ENCODE measurements at regions not wholly inside any gene's neighbourhood (a gene's known extent, or its start where the extent isn't known, plus 50 kb on each side); places are given as distances from the start of the nearest gene placed in this dataset.

DNA sequence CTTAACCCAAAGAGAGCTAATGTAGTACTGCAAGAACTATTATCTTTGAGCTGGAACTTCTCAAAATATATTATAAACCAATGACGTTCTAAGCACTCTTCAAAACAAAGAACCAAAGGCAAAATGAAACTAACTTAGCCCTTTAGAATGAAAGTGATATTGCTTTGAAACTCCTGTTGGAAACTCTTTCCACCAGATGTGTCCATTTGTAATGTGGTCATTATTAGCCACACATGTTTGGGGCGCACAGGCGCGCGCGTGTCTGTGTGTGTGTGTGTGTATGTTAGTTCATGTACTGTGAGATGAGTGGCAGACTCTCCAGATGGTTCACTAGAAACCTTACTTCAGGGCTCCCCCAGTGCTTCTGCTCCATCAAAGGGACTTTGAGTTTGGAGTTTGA is 323.4 kb downstream of the BCL11A start:
- DNase-seq = no peak
- TF ChIP-seq, protein P1, sequence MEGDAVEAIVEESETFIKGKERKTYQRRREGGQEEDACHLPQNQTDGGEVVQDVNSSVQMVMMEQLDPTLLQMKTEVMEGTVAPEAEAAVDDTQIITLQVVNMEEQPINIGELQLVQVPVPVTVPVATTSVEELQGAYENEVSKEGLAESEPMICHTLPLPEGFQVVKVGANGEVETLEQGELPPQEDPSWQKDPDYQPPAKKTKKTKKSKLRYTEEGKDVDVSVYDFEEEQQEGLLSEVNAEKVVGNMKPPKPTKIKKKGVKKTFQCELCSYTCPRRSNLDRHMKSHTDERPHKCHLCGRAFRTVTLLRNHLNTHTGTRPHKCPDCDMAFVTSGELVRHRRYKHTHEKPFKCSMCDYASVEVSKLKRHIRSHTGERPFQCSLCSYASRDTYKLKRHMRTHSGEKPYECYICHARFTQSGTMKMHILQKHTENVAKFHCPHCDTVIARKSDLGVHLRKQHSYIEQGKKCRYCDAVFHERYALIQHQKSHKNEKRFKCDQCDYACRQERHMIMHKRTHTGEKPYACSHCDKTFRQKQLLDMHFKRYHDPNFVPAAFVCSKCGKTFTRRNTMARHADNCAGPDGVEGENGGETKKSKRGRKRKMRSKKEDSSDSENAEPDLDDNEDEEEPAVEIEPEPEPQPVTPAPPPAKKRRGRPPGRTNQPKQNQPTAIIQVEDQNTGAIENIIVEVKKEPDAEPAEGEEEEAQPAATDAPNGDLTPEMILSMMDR (IDR thresholded peaks at IDR 0.05) = no peak
- no peaks in the 10 kb centered on the region for H3K4me1 ChIP-seq
- no peaks in the 10 kb centered on the region for H3K36me3 ChIP-seq
- peaks cover 18% of the 10 kb centered on the region for H3K9me3 ChIP-seq
- ATAC-seq = no peak
- no peak overlapping the region for H3K27ac ChIP-seq
- H3K4me3 ChIP-seq = no peak overlapping the region
- no peaks in the 10 kb centered on the region for H3K27me3 ChIP-seq (ENCODE audit: low read depth)
- intact Hi-C loops (cut with DNase I) = no loop called here

DNA sequence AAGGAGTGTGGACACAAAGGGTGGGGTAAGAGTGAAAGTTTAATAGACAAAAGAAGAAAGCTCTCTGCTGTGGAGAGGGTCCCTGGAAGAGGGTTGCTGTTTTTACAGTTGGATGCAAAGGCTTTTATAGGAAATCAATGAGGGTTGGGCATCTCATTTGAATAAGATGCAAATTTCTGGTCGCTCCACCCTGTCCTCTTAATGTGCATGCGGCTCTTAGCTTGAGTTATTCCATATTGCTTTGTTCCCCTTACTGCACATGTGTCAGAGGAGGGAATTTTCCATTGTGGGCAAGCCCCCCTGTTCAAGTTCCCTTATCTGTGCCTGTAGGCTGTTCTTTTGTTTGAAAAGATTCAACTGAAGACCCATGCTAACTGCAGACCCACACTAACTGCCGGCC is 326.5 kb downstream of the BCL11A start:
- intact Hi-C loops (cut with DNase I) = no loop called here
- DNase-seq = no peak
- no peak overlapping the region for H3K4me3 ChIP-seq
- H3K27me3 ChIP-seq (ENCODE audit: low read depth) = no peaks in the 10 kb centered on the region
- H3K9me3 ChIP-seq = peaks cover 10% of the 10 kb centered on the region
- no peaks in the 10 kb centered on the region for H3K36me3 ChIP-seq
- no peak overlapping the region for H3K27ac ChIP-seq
- TF ChIP-seq, protein P1 (IDR thresholded peaks at IDR 0.05) = no peak
- no peak for ATAC-seq
- H3K4me1 ChIP-seq = no peaks in the 10 kb centered on the region

DNA sequence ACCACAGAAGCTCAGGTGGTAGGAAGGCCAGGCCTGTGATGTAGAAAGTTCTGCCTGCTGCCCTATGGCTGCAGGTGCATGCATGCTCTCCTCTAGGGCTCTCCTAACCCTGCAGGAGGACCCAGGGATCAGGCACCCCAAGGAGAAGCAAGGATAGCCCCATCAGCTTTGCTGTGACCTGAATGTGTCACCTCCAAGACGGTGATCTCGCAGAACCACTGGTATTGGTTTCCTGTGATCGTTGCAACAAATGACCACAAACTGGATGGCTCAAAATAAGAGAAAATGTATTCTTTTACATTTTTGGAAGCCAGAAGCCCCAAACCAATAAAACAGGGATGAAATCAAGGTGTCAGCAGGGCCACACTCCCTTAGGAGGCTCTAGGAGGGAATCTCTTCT is 327.3 kb downstream of the BCL11A start:
- DNase-seq = no peak
- TF ChIP-seq, protein P1 (IDR thresholded peaks at IDR 0.05) = no peak
- intact Hi-C loops (cut with DNase I) = no loop called here

DNA sequence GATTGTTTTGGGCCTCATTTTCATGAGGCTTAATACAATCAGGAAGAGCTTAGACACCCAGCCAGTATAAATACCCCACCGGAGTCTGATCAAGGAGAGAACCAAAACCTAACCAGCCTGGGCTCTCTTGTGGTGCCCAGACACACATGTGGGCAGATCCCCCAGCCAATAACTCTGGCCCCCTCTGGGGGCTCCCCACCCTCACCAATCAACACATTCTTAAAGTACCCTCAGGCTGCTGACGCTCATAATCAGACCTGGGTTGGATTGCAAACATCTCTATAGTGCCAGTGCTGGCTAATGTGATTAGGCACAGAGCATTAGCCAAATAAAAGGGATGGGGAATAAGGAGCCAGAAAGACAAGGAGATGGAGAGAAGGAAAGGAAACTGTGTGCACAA is 329.6 kb downstream of the BCL11A start:
- DNase-seq = no peak
- H3K27me3 ChIP-seq (ENCODE audit: low read depth) = no peaks in the 10 kb centered on the region
- H3K4me1 ChIP-seq = no peaks in the 10 kb centered on the region
- no peak for ATAC-seq
- TF ChIP-seq, protein P1 (IDR thresholded peaks at IDR 0.05) = no peak
- intact Hi-C loops (cut with DNase I) = no loop called here
- no peak overlapping the region for H3K27ac ChIP-seq
- no peaks in the 10 kb centered on the region for H3K36me3 ChIP-seq
- H3K9me3 ChIP-seq = no peaks in the 10 kb centered on the region
- no peak overlapping the region for H3K4me3 ChIP-seq

More for the DNA sequence above, 327.3 kb downstream of the BCL11A start:
- no peak for ATAC-seq
- H3K27me3 ChIP-seq (ENCODE audit: low read depth) = no peaks in the 10 kb centered on the region
- H3K4me1 ChIP-seq = no peaks in the 10 kb centered on the region
- peaks cover 3% of the 10 kb centered on the region for H3K9me3 ChIP-seq
- H3K36me3 ChIP-seq = no peaks in the 10 kb centered on the region
- no peak overlapping the region for H3K4me3 ChIP-seq
- no peak overlapping the region for H3K27ac ChIP-seq

DNA sequence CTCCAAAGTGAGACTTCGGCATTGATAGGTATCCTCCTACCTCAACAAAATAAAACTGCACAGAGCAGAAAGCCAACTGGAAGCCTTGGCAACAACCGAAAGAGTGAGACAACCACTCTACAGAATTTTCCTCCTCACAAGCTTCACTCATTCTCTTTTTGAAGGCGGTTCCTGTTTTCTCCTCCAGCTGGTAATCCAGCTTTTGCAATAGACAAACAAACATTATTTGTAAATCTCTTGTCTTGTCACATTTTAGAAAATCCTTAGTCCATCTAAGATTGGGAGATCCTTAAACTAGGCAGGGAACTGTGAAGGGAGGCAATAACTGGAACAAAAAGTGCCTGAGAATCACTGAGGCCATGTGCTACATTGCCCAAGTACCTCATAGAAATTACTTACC is 332.4 kb downstream of the BCL11A start:
- TF ChIP-seq, protein P1 (IDR thresholded peaks at IDR 0.05) = no peak
- Histone ChIP-seq H3K27me3 (ENCODE audit: low read depth) (no peaks in the 10 kb centered on the region), H3K4me3 (no peak overlapping the region), H3K36me3 (no peaks in the 10 kb centered on the region), H3K4me1 (no peaks in the 10 kb centered on the region), H3K9me3 (no peaks in the 10 kb centered on the region), H3K27ac (no peak overlapping the region)
- ATAC-seq (no peak), DNase-seq (no peak)
- intact Hi-C loops (cut with DNase I) = no loop called here

DNA sequence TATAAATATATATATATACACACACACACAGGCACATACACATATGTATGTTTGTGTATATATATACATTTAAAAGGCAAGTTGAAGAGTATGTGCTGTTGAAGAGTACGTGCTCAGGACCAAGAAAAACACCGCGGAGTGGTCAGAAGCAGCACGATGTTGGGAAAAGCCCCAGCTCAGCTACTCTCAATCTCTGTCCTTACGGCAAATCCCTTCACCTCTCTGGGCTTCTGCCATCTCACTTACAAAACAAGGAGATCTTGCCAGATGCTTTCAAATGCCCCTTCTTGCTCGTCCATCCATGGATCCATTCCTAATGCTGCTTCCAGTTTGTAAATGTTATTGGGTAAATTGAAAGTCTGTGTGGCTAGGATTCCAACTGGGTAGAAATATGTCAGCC is 333.9 kb downstream of the BCL11A start:
- H3K9me3 ChIP-seq = no peaks in the 10 kb centered on the region
- no peaks in the 10 kb centered on the region for H3K27me3 ChIP-seq (ENCODE audit: low read depth)
- no peak overlapping the region for H3K4me3 ChIP-seq
- no peaks in the 10 kb centered on the region for H3K36me3 ChIP-seq
- H3K4me1 ChIP-seq = no peaks in the 10 kb centered on the region
- intact Hi-C loops (cut with DNase I) = no loop called here
- TF ChIP-seq, protein P1 (IDR thresholded peaks at IDR 0.05) = no peak
- DNase-seq = no peak
- ATAC-seq = no peak
- no peak overlapping the region for H3K27ac ChIP-seq
